C4-2B (cell line): ENCODE measurements at regions not wholly inside any gene's neighbourhood (a gene's known extent, or its start where the extent isn't known, plus 50 kb on each side); places are given as distances from the start of the nearest gene placed in this dataset.

Experiments
- ZFX ChIP-seq: fragments of 450-650 bp; IDR thresholded peaks from 2 replicates; pipeline ENCODE4 v1.6.1; 2017
- TF ChIP-seq, protein P1 (sequence below): fragments of 450-650 bp; conservative IDR thresholded peaks from 2 replicates; pipeline ENCODE4 v1.5.1; 2017; ENCODE audit warnings: mild to moderate bottlenecking

DNA sequence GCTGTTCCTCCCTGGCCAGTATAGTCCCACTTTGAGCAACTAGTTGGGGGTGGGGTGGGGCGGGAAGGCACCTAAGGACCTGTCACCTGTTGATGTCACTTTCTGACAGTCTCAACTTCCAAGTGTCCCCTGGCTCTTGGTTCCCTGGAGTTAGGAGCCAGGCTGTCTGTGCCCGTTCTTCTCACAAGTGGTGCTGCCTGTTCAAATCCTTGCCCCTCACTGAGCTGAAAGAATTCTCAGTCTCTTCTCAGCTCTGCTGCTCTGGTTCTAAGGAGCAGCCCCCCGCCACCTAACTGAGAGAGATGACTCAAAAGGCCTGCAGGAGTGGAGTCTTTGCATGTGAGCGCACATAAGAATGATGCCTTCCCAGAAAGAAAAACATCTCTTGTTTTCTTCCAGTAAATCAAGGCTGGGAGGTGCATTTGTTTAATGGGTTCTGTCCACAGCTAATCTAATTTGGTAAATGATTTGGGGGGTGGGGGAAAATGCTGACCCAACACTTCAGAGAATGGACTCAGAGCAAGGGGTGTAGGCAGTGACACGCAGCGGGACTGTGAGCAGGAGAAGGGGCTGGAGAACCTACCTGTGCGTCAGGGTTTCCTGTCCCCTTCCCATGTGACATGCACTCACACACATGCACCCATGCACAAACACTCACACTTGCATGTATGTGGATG is 78.2 kb upstream of the NLRP1 start:
- TF ChIP-seq, protein P1, sequence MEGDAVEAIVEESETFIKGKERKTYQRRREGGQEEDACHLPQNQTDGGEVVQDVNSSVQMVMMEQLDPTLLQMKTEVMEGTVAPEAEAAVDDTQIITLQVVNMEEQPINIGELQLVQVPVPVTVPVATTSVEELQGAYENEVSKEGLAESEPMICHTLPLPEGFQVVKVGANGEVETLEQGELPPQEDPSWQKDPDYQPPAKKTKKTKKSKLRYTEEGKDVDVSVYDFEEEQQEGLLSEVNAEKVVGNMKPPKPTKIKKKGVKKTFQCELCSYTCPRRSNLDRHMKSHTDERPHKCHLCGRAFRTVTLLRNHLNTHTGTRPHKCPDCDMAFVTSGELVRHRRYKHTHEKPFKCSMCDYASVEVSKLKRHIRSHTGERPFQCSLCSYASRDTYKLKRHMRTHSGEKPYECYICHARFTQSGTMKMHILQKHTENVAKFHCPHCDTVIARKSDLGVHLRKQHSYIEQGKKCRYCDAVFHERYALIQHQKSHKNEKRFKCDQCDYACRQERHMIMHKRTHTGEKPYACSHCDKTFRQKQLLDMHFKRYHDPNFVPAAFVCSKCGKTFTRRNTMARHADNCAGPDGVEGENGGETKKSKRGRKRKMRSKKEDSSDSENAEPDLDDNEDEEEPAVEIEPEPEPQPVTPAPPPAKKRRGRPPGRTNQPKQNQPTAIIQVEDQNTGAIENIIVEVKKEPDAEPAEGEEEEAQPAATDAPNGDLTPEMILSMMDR: no peak
- no peak for TF ChIP-seq ZFX
